Loucy (cell line): ENCODE measurements at regions not wholly inside any gene's neighbourhood (a gene's known extent, or its start where the extent isn't known, plus 50 kb on each side); places are given as distances from the start of the nearest gene placed in this dataset.

ENCODE experiments used
- H2AFZ ChIP-seq: fragments of 200-600 bp; sonication (generic); 2 replicates; pipeline ENCODE4 v1.6.0; 2016; ENCODE audit warnings: antibody characterized with exemption, mild to moderate bottlenecking, low read length, moderate library complexity
- H3F3A ChIP-seq: fragments of 200-600 bp; 2 replicates; pipeline ENCODE4 v1.6.0; 2016; ENCODE audit warnings: antibody characterized with exemption, low read depth, mild to moderate bottlenecking
- H3K27me3 ChIP-seq: fragments of 200-600 bp; sonication (generic); 2 replicates; pipeline ENCODE4 v1.6.1; 2014; ENCODE audit warnings: low read length, mild to moderate bottlenecking; ENCODE audit not compliant: insufficient read depth, poor library complexity, severe bottlenecking
- H3K36me3 ChIP-seq: fragments of 200-600 bp; sonication (generic); 2 replicates; pipeline ENCODE4 v1.6.1; 2016; ENCODE audit warnings: low read length; ENCODE audit not compliant: insufficient read depth
- H3K4me1 ChIP-seq: fragments of 200-600 bp; sonication (generic); 2 replicates; pipeline ENCODE4 v1.5.1; 2014; ENCODE audit warnings: low read length, mild to moderate bottlenecking; ENCODE audit not compliant: insufficient read depth, poor library complexity, severe bottlenecking
- H3K4me2 ChIP-seq: fragments of 200-600 bp; sonication (generic); 2 replicates; pipeline ENCODE4 v1.6.0; 2014; ENCODE audit warnings: antibody characterized with exemption, low read length, low read depth, mild to moderate bottlenecking; ENCODE audit not compliant: poor library complexity, severe bottlenecking
- H3K4me3 ChIP-seq: fragments of 200-600 bp; sonication (generic); 2 replicates; pipeline ENCODE4 v1.5.1; 2014; ENCODE audit warnings: low read length, mild to moderate bottlenecking, mixed read lengths; ENCODE audit not compliant: poor library complexity, severe bottlenecking
- H3K79me2 ChIP-seq: fragments of 200-600 bp; sonication (generic); 2 replicates; pipeline ENCODE4 v1.6.1; 2014; ENCODE audit warnings: low read length; ENCODE audit not compliant: insufficient read depth
- H3K9ac ChIP-seq: fragments of 200-600 bp; sonication (generic); 2 replicates; pipeline ENCODE4 v1.6.0; 2014; ENCODE audit warnings: mild to moderate bottlenecking, low read depth, low read length, moderate library complexity; ENCODE audit not compliant: poor library complexity, severe bottlenecking
- H3K9me2 ChIP-seq: fragments of 200-600 bp; sonication (generic); replicated peaks from 2 replicates; pipeline ENCODE4 v1.6.1; 2016; ENCODE audit warnings: low read depth, low read length, mixed read lengths
- H3K9me3 ChIP-seq: fragments of 200-600 bp; sonication (generic); 2 replicates; pipeline ENCODE4 v1.6.1; 2014; ENCODE audit warnings: mild to moderate bottlenecking, antibody characterized with exemption, low read length, low read depth; ENCODE audit not compliant: insufficient read depth
- H4K20me1 ChIP-seq: fragments of 200-600 bp; sonication (generic); 2 replicates; pipeline ENCODE4 v1.6.0; 2014; ENCODE audit warnings: antibody characterized with exemption, low read length, mild to moderate bottlenecking; ENCODE audit not compliant: insufficient read depth, poor library complexity, severe bottlenecking
- EZH2phosphoT487 ChIP-seq: fragments of 200-600 bp; IDR thresholded peaks from 2 replicates; pipeline ENCODE4 v1.6.1; 2018; ENCODE audit warnings: antibody characterized with exemption, mild to moderate bottlenecking, moderate library complexity, borderline replicate concordance
- TF ChIP-seq, protein P1 (sequence below): fragments of 200-600 bp; sonication (generic); conservative IDR thresholded peaks from 2 replicates; pipeline ENCODE4 v1.5.1; 2014; ENCODE audit warnings: mild to moderate bottlenecking, antibody characterized with exemption, low read length

GRCh38 chr6:22349051-22349450 lies 52.2 kb upstream of the PRL start:
- H2AFZ ChIP-seq, result no peak overlapping the region
- H3K9me3 ChIP-seq, result no peaks in the 10 kb centered on the region
- no peak overlapping the region for H3K4me2 ChIP-seq
- no peaks in the 10 kb centered on the region for H3K27me3 ChIP-seq
- H4K20me1 ChIP-seq, result no peaks in the 10 kb centered on the region
- no peaks in the 10 kb centered on the region for H3K79me2 ChIP-seq
- H3F3A ChIP-seq, result no peaks in the 10 kb centered on the region
- no peak overlapping the region for H3K9ac ChIP-seq
- no peaks in the 10 kb centered on the region for H3K4me1 ChIP-seq
- no peaks in the 10 kb centered on the region for H3K36me3 ChIP-seq
- H3K4me3 ChIP-seq, result no peak overlapping the region
- H3K9me2 ChIP-seq, result no peaks in the 10 kb centered on the region
- no peak for TF ChIP-seq EZH2phosphoT487
- TF ChIP-seq, protein P1, sequence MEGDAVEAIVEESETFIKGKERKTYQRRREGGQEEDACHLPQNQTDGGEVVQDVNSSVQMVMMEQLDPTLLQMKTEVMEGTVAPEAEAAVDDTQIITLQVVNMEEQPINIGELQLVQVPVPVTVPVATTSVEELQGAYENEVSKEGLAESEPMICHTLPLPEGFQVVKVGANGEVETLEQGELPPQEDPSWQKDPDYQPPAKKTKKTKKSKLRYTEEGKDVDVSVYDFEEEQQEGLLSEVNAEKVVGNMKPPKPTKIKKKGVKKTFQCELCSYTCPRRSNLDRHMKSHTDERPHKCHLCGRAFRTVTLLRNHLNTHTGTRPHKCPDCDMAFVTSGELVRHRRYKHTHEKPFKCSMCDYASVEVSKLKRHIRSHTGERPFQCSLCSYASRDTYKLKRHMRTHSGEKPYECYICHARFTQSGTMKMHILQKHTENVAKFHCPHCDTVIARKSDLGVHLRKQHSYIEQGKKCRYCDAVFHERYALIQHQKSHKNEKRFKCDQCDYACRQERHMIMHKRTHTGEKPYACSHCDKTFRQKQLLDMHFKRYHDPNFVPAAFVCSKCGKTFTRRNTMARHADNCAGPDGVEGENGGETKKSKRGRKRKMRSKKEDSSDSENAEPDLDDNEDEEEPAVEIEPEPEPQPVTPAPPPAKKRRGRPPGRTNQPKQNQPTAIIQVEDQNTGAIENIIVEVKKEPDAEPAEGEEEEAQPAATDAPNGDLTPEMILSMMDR, result no peak

- Histone ChIP-seq H3K79me2 (no peaks in the 10 kb centered on the region), H3K4me3 (no peak overlapping the region), H3K27me3 (no peaks in the 10 kb centered on the region), H3K36me3 (no peaks in the 10 kb centered on the region), H3K4me1 (no peaks in the 10 kb centered on the region), H3K9me3 (no peaks in the 10 kb centered on the region), H3K4me2 (no peak overlapping the region), H3F3A (no peaks in the 10 kb centered on the region), H2AFZ (no peak overlapping the region), H3K9ac (no peak overlapping the region), H4K20me1 (no peaks in the 10 kb centered on the region), H3K9me2 (no peaks in the 10 kb centered on the region)
- no peak for TF ChIP-seq EZH2phosphoT487
- TF ChIP-seq, protein P1, result no peak
Measured at GRCh38 chr6:22349528-22349927, 52.7 kb upstream of the PRL start.

- Histone ChIP-seq H3K9me2 (no peaks in the 10 kb centered on the region), H3K27me3 (no peaks in the 10 kb centered on the region), H3K9me3 (no peaks in the 10 kb centered on the region), H4K20me1 (no peaks in the 10 kb centered on the region), H3K4me3 (no peak overlapping the region), H3F3A (no peaks in the 10 kb centered on the region), H3K36me3 (no peaks in the 10 kb centered on the region), H3K4me2 (no peak overlapping the region), H2AFZ (no peak overlapping the region), H3K79me2 (no peaks in the 10 kb centered on the region), H3K9ac (no peak overlapping the region), H3K4me1 (no peaks in the 10 kb centered on the region)
- no peak for TF ChIP-seq EZH2phosphoT487
- TF ChIP-seq, protein P1, result no peak
Measured at GRCh38 chr6:22350109-22350508, 53.3 kb upstream of the PRL start.
